SKM-1 (cell line): ENCODE measurements at regions not wholly inside any gene's neighbourhood (a gene's known extent, or its start where the extent isn't known, plus 50 kb on each side); places are given as distances from the start of the nearest gene placed in this dataset.

Experiments
- DNase-seq: peaks from one replicate; lab custom pipeline; 2025; ENCODE audit not compliant: unreplicated experiment; lab: John Stamatoyannopoulos, UW

GRCh38 chrX:145630806-145631435 is 186.7 kb upstream of the SLITRK2 start:
- DNase-seq = no peak

DNA sequence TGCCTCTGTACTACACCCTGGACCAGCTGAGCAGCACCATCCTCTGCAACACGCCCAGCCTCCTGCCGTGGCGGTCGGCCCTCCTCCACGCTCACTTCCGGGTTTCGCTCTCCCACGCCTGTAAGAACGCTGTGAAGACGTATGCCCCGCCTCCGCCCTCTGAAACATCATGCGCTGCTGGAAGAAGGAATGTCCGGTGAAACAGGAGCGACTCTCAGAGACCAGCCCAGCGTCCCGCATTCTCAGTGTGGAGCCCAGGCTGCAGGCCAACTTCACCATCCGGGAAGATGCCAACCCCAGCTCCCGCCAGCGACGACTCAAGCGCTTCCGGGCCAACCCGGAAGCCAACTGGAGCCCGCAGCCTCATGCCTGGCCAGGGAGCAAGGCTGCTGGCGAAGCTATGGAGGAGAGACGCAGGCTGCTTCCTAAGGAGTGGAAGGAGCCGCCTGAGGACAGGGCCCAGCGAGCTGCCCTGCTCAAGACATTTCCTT is 186.1 kb upstream of the SLITRK2 start:
- no peak for DNase-seq

DNA sequence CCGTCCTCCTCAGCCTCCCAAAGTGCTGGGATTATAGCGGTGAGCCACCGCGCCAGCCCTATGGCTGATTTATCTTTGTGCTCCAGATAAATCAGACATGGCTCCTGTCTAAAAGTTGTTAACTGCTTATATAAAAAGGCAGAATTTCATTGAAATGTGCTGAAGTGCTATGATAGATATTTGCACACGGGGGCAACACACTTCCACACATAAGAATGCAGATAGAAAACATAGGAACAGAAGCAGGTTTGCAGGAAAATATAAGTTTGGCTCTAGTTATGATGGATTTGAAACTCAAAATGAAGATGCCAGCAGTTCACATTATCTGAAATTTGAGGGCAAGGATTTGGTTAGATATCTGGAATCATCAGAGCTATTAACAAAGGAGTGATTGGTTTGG is 163.1 kb upstream of the SLITRK2 start:
- no peak for DNase-seq

DNA sequence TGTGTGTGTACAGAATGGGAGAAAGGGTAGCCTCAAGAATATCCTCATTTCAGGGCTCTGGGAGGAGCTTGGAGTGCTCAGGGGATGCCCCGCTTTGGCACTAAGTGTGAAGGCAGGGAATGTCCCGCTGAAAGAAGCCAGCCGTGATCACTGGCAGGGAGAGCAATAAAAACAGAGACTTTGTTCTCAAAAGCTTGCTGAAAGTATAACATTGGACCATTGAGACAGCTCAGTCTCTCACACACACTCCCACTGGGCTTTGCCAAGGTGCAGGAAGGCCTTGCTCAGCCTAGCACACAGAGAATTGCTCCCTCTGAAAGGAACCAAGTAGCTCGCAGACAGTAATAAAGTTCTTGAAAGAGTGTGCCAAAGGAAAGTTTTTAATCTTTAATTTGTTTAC is 143.8 kb upstream of the SLITRK2 start:
- DNase-seq = no peak

DNA sequence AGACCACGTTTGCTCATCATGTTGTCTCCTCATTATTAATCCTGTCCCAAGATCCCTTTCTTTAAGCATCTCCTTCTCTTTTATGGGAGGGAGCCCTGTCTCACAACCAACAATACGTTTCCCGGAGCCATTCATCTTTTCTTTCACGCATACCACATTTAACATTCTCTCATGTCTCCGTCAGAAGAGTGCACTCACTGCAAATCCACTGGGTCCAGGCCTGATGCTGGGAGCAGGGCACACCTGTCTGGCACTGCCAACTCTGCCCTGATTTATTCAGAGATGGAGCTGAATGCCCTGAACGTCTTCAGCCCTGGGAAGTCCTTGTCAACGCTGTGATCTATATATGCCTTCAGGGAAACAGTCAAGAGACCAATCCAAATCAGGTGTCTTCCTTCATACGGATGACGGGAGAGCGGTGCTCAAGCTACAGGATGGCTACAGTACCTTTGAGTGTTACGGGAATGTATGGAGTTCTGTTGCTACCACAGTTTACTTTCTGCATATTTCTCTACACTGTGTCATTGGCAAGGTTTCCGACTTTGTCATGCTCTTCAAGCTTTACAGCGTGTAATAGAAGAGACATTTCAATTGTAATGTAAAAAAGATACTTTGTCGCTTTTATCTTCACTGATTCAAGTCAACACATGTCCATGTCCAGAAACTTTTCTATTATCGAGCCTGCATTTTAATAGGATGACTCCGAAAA is 140.4 kb upstream of the SLITRK2 start:
- no peak for DNase-seq

DNA sequence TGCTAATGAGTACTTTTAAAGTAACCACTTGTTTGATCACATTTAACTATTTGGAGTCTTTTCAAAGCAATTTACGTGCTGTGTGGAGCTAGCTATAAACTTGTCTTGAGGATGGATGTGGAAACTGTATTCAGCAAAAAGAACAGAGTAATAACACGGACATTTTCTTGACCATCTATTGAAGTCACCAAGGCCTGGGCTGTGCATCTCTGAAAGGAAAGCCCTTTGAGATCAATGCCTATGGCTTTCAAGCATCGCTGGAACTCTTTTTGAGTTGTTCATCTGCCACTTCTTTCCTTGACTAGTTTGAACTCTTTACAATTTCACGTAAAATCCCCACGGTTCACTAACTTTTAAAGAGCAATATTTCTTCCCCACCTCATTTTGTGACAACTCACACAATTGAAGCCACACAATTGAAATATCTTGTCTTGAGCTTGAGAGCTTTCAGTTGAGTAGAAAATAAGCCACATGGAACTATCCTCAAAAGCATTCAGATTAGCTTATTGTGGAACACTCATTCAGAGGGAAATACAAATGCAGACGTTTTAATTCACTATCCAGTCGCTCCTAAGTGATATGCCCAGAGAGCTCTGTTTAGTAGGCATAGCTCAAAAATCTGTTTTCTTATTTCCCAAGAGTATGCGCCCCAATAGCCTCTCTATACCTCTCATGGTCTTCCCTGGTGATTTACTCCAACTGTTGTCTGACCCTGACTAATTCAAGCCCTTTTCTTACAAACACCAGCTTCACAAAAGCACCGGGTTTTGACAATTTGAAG is 134.9 kb upstream of the SLITRK2 start:
- DNase-seq = no peak

DNA sequence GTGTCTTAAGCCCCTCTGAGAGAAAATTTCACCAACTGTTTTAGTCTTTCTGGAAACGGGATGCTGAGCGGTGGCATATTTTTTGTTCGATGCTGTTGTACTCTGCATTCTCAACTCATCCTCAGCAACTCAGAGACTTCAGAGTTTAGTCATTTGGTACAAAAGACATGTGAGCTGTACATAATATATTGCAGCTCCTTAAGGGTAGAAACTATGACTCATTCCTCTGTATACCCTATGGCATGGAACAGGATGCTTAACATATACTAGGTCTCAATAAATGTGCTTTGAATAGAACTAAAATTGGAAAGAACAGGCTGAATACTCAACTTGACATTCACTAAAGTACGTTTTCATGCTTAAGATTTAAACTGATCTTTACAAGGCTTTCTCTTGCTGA is 130.5 kb upstream of the SLITRK2 start:
- DNase-seq = no peak

- DNase-seq = no peak
Measured at GRCh38 chrX:145687707-145688106, 129.9 kb upstream of the SLITRK2 start.

DNA sequence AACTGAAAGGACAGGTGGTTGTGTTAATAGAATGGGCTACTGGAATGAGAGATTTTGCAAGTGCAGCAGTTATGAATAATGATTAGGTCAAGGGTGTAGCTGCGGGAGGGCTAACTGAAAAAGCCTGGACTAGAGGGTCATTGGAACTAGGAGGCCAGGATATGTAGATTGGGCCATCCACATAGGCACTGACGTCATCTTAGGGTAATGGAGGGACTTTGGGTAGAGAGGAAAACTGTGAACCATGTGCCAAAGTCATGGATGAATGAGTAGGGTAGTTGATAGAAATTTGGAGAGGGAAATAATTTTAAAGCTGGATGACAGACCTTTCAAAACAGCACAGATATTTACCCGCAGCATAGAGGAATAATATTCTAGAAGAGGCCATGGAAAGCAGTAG is 123.6 kb upstream of the SLITRK2 start:
- DNase-seq = no peak

DNA sequence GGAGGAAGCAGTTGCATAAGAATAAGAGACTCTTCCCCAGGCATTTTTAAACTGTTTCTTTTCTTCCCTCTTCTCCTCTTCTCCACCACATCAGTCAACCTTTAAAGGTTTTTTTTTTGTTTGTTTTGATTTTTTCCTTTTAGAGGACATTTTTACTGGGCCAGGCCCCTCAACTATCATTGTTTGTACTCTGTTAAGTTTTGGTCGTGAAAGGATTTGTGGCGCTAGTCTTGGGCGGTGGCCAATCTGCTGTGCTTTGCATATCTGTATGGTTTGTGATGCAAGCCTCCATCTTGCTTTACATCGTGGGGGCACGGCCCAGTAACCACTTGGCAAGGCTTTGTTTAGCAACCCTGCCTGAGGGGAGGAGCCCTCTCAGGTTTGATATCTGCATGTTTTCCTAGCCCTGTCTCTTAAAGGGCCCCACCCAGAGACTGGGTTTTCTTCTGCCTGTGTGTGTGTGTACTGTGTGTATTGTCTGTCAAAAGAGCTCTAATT is 101.9 kb upstream of the SLITRK2 start:
- DNase-seq = no peak

- no peak for DNase-seq
Measured at GRCh38 chrX:145716226-145716625, 101.4 kb upstream of the SLITRK2 start.

GRCh38 chrX:145727476-145727875 is 90.2 kb upstream of the SLITRK2 start:
- no peak for DNase-seq

DNA sequence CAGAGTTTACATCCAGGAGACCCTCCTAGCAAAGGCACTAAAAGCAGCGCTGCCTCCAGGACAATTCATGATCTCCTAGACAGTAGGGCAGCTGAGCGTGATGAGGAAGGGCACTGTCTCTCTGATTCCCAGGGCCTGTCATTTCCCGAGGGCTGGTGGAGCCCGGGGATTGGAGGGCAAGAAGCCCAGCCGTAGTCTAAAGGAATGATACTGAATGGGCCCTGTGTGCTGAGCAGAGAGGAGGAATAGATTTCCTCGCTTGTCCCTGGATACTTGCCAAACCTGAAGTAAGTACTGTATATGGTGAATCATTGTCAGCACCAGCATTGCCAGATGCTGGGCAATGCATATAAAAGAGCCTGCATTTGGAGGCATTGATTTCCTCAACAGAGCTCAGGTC is 88.0 kb upstream of the SLITRK2 start:
- DNase-seq = no peak

DNA sequence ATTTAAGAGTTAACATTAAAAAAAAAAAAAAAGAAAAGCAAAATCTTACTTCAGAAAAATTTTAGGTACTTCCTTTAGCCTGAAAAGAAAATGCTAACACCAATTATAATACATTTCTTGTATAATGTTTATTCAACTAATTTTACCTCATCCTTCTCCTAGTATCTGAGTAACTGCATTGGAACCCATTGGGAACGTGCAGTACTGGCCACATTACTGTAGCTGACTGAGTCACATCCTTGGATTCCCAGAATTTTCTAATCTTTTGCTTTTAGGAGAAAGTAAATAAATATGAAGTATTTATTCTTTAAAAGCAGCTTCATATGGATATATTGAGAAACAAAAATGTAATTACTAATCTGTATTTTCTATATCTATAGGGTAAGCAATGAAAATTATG is 82.6 kb upstream of the SLITRK2 start:
- no peak for DNase-seq

DNA sequence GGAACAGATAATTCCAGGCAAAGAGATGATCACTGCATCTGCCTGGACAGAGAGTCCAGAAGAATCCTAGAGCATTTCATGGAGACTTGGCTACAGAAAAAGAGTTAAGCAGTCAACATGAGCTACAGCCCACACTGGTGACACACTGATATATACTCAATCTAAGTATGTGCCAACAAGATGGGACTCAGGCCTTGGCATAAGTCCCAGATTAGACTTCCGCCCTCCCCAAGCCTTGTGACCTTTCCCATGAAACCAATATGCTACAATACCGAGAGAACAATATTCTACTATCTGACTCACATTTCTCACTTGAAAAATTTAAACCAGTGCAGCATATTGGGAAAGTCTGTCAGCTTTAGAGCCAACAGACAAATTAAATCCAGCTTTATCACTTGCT is 65.7 kb upstream of the SLITRK2 start:
- no peak for DNase-seq
